HPDE6-E6E7 (cell line): ENCODE measurements at regions not wholly inside any gene's neighbourhood (a gene's known extent, or its start where the extent isn't known, plus 50 kb on each side); places are given as distances from the start of the nearest gene placed in this dataset.

Experiments
- DNase-seq: peaks from one replicate; pipeline ENCODE4 v3.0.0; 2011; ENCODE audit warnings: missing footprints; ENCODE audit errors: extremely low spot score

GRCh38 chr5:57569601-57570000 is 87.0 kb upstream of the ACTBL2 start:
- no peak for DNase-seq

GRCh38 chr5:57568136-57568535 is 85.5 kb upstream of the ACTBL2 start:
- no peak for DNase-seq

GRCh38 chr5:57566914-57567313 is 84.3 kb upstream of the ACTBL2 start:
- no peak for DNase-seq

DNA sequence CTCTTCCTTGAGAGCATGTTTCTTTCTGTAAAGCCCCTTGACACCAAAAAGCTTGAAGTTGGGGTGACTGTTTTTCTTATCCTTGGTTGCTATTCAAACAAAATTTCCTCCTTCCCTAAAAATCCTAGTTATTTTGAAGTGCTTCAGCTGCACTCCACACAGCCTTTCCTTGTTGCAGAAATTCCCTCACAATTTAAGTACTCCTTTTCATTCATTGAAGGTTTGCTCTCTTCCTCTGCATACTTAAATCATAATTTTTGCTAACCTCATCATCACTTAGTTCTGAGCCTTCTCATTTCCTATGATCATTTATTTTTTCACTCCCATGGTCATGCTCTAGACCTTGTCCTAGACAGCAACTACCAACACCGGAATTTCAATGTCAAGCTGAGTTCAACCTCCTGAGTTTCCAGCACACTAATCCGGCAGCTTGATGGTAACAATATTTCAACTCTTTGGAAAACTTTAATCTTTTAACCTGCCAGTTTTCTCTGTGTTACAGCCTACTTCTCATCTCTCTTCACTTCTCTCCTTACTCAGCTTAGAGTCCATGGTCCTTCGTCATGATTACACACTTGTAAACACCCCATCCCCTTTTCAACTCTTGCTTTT is 78.7 kb upstream of the ACTBL2 start:
- DNase-seq, result no peak

DNA sequence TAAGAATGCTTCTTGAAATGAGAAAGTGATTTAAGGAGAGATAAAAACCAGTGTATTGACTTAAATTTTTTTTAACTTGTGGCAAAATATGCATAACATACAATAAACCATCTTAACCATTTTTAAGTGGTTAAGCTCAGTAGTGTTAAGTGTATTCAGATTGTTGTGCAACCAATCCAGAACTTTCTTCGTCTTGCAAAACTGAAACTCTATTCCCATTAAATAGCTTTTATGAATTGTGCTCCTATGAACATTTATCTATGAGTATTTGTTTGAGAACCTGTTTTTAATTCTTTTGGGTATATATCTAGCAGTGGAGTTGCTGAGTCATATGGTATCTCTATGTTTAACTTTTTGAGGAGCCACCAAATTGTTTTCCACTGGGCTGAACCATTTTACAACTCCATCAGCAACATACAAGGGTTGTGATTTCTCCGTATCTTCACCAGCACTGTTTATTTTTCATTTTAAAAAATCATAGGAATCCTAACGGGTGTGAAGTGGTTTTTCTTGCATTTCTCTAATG is 76.6 kb upstream of the ACTBL2 start:
- DNase-seq, result no peak

- DNase-seq, result no peak
Measured at GRCh38 chr5:57552033-57552432, 69.4 kb upstream of the ACTBL2 start.

- DNase-seq, result no peak
Measured at GRCh38 chr5:57551251-57551650, 68.6 kb upstream of the ACTBL2 start.

- no peak for DNase-seq
Measured at GRCh38 chr5:57550132-57550531, 67.5 kb upstream of the ACTBL2 start.

GRCh38 chr5:57549566-57549965 is 67.0 kb upstream of the ACTBL2 start:
- DNase-seq, result no peak

GRCh38 chr5:57540823-57541222 is 58.2 kb upstream of the ACTBL2 start:
- no peak for DNase-seq

GRCh38 chr5:57539281-57539701 is 56.7 kb upstream of the ACTBL2 start:
- DNase-seq, result no peak

DNA sequence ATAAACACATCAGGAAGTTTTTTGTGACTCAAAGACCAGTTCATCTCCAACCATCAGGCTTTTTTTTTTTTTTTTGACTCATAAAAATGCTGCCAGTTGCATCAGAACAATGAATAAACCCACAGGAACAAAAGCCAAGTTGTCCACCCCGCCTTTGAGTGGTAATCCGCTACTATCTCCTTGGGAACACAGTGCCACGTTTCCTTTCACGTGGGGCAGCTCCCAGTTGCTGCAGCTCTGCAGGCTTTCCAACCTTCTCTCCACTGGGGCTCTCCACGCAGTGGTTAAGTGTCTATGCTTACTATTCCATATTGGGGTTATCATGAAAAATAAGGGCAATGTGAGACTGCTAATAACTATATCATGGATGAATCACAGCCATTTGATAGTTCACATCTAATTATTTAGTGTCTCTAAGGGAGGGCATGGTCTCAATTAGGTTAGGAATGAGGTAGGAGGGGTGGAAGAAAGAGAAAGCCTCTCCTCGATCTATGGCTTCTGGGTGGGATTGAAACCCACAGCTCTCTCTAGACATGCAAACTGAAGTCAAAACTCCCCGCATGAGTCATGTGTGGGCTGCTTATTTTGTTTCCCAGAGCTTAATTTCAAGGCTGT is 55.8 kb upstream of the ACTBL2 start:
- DNase-seq, result peak; percentile 53

DNA sequence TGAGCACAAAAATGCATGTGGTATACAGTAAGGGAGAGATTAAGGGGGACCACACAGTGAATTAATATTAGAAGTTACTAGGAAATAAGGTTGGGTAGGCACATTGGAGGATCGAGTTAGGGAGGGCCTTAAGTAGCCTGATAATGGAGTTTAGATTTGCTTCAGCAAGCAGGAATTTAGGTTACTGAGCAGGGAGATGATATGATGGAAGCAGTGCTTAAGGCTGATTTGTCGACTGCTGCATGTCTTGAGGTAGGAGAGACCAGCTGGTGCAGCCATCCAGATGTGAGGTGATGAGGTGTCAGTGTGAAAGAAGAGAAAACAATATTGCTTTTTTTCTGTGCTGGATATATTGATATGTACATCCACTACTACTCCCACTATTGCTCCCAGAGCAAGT is 55.2 kb upstream of the ACTBL2 start:
- DNase-seq, result no peak

GRCh38 chr5:57532513-57533497 is 50.2 kb upstream of the ACTBL2 start:
- peak; percentile 35 for DNase-seq
